Gastroesophageal sphincter (tissue), 3 donors: ENCODE measurements at regions not wholly inside any gene's neighbourhood (a gene's known extent, or its start where the extent isn't known, plus 50 kb on each side); places are given as distances from the start of the nearest gene placed in this dataset.

Experiments used
- POLR2AphosphoS5 ChIP-seq: sonication (generic); formaldehyde crosslinking; IDR thresholded peaks from one replicate; pipeline ENCODE4 v1.6.1; 2017; ENCODE audit warnings: antibody characterized with exemption
- TF ChIP-seq, protein P1 (sequence below), 4 experiments: fragments of 200-600 bp in 2 of 4; fragments of 450-650 bp in 2 of 4; sonication (generic) in 1 of 4; IDR thresholded peaks; one replicate each; pipeline ENCODE4 v1.5.1; 2017 to 2019; ENCODE audit warnings: antibody characterized with exemption in 4 of 4, mild to moderate bottlenecking in 2 of 4, moderate library complexity in 2 of 4

DNA sequence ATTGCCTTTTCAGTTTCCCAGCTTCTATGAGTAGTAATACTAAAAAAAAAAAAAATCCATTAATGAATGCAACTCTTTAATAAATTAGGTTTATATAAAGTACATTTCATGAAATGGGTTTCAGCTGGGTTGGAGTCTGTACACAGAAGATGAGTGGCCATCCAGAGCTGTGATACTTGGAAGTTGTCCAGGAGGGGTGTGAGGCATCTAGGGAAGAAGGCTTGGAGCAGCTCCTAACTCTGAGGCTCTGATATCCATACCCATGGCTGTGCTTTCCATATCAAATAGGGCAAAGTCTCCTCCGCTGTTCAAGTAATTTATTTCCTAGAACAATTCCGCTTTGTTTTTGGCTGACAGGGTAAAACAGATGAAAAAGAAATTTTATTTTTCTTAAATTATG lies 423.3 kb upstream of the TENM3 start:
- TF ChIP-seq POLR2AphosphoS5: no peak
- TF ChIP-seq, protein P1, sequence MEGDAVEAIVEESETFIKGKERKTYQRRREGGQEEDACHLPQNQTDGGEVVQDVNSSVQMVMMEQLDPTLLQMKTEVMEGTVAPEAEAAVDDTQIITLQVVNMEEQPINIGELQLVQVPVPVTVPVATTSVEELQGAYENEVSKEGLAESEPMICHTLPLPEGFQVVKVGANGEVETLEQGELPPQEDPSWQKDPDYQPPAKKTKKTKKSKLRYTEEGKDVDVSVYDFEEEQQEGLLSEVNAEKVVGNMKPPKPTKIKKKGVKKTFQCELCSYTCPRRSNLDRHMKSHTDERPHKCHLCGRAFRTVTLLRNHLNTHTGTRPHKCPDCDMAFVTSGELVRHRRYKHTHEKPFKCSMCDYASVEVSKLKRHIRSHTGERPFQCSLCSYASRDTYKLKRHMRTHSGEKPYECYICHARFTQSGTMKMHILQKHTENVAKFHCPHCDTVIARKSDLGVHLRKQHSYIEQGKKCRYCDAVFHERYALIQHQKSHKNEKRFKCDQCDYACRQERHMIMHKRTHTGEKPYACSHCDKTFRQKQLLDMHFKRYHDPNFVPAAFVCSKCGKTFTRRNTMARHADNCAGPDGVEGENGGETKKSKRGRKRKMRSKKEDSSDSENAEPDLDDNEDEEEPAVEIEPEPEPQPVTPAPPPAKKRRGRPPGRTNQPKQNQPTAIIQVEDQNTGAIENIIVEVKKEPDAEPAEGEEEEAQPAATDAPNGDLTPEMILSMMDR (IDR thresholded peaks at IDR 0.05): no peak
